GM10266 (cell line): ENCODE measurements at regions not wholly inside any gene's neighbourhood (a gene's known extent, or its start where the extent isn't known, plus 50 kb on each side); places are given as distances from the start of the nearest gene placed in this dataset.
"Not testable (repeated sequence)": the region's sequence is repeated elsewhere in the genome, so short reads cannot be mapped to it uniquely, and the experiment has no call there.

Experiments used
- DNase-seq: peaks from one replicate; pipeline ENCODE4 v3.0.0; 2012; ENCODE audit errors: extremely low spot score
- TF ChIP-seq, protein P1 (sequence below): IDR thresholded peaks from 2 replicates; pipeline ENCODE4 v1.5.1; 2012; ENCODE audit warnings: mild to moderate bottlenecking, low read depth; ENCODE audit not compliant: control insufficient read depth, insufficient read depth; ENCODE audit errors: missing control alignments

- DNase-seq = no peak
- TF ChIP-seq, protein P1, sequence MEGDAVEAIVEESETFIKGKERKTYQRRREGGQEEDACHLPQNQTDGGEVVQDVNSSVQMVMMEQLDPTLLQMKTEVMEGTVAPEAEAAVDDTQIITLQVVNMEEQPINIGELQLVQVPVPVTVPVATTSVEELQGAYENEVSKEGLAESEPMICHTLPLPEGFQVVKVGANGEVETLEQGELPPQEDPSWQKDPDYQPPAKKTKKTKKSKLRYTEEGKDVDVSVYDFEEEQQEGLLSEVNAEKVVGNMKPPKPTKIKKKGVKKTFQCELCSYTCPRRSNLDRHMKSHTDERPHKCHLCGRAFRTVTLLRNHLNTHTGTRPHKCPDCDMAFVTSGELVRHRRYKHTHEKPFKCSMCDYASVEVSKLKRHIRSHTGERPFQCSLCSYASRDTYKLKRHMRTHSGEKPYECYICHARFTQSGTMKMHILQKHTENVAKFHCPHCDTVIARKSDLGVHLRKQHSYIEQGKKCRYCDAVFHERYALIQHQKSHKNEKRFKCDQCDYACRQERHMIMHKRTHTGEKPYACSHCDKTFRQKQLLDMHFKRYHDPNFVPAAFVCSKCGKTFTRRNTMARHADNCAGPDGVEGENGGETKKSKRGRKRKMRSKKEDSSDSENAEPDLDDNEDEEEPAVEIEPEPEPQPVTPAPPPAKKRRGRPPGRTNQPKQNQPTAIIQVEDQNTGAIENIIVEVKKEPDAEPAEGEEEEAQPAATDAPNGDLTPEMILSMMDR = no peak
Measured at GRCh38 chr5:99437986-99438385, 509.2 kb upstream of the CHD1 start.

GRCh38 chr5:99423396-99423795 is 494.6 kb upstream of the CHD1 start:
- not testable (repeated sequence) for DNase-seq

GRCh38 chr5:99418640-99419039 is 489.8 kb upstream of the CHD1 start:
- not testable (repeated sequence) for DNase-seq

- not testable (repeated sequence) for DNase-seq
Measured at GRCh38 chr5:99410386-99410785, 481.6 kb upstream of the CHD1 start.

DNA sequence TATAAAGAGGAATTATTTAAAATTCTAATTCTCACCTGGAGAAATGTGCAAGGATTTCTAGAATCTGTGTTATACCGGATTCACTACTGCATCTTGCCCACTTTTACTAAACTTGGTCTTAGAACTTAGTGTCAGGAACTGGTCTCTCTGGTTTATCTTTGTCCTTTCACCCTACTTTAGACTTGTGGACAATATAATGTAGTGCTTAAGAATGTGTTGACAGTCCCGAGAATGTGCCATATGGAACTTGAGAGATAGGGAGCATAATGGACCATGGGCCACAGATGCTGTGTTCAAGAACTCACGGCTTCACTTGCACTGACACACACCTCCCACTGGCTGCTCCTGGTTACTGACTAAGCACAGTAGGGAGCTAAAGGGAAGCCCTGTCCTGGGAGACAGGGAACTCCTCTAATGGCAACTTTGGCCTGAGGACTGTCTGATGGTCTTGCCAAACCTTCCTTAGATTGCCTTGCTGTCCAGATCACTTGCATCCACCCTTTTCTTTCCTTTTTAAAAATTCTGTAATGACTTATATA is 476.0 kb upstream of the CHD1 start:
- not testable (repeated sequence) for DNase-seq

DNA sequence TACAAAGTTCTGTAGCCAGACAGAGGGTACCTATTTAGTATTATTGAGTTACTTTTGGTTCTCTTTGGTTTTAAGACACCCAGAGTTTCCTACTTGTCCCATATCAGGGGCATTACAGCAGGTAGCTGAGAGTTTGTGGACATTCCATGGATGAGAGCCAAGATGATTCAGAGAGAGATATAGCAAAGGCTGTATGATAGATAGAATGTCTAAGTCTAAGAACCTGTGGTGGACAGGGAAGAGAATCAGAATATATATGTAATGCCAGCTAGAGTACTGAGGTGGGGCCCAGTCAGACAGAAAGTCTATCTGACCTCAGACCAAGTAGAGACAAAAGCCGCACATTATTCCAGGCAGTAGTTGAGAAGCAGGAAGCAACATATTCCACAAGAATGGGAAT is 471.8 kb upstream of the CHD1 start:
- not testable (repeated sequence) for DNase-seq

- TF ChIP-seq, protein P1 = no peak
Measured at GRCh38 chr5:99398976-99399375, 470.2 kb upstream of the CHD1 start.

DNA sequence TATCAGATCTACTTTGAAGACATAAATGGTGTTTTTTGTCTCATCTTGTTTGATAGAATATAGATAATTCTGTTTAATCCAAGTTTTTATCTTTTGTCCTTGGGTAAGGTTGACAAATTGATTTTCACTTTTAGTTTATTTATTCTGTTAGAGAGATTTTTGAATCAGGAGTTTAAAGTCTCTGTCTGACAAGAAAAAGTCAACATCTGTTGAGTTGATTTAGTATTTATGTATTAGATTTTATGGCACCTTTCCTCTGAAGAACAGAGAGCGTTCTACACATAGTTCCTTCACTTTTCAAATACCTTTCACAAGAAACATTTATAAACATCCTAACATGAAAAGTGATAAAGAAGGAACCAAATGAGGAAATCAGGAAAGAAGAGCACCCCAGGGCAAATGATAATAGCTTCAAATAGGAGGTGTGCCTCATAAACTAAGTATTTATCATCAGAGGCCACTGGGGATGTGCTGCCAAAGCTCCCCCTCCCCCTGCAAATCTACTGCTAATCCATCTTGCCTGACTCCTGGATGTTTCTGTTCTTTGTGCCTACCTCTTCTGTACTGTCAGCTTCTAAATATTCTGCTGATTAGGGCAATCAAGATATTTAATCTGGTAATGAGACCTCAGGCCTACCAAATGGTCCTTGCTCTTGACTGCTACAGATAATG is 457.7 kb upstream of the CHD1 start:
- no peak for DNase-seq
- TF ChIP-seq, protein P1 = no peak

More at GRCh38 chr5:99398976-99399375, 470.2 kb upstream of the CHD1 start:
- DNase-seq = no peak

- DNase-seq = no peak
- TF ChIP-seq, protein P1 = no peak
Measured at GRCh38 chr5:99379187-99379586, 450.4 kb upstream of the CHD1 start.

- DNase-seq = no peak
- TF ChIP-seq, protein P1 = no peak
Measured at GRCh38 chr5:99378443-99378842, 449.6 kb upstream of the CHD1 start.
